DMS53 treated with DMSO at 0.1 percent for 48 hours (cell line): ENCODE measurements at regions not wholly inside any gene's neighbourhood (a gene's known extent, or its start where the extent isn't known, plus 50 kb on each side); places are given as distances from the start of the nearest gene placed in this dataset.
"Not testable (repeated sequence)": the region's sequence is repeated elsewhere in the genome, so short reads cannot be mapped to it uniquely, and the experiment has no call there.

Experiments
- DNase-seq: peaks from one replicate; lab custom pipeline; 2025; ENCODE audit not compliant: unreplicated experiment; lab: John Stamatoyannopoulos, UW

GRCh38 chr21:34217263-34217662 is 143.9 kb downstream of the MRPS6 start:
- DNase-seq = no peak

- DNase-seq = no peak
Measured at GRCh38 chr21:34219334-34220060, 144.3 kb upstream of the KCNE2 start.

- DNase-seq = no peak
Measured at GRCh38 chr21:34220556-34221195, 143.1 kb upstream of the KCNE2 start.

GRCh38 chr21:34221331-34222030 is 142.3 kb upstream of the KCNE2 start:
- DNase-seq = no peak

GRCh38 chr21:34222031-34222335 is 141.8 kb upstream of the KCNE2 start:
- no peak for DNase-seq

GRCh38 chr21:34223376-34223775 is 140.4 kb upstream of the KCNE2 start:
- DNase-seq = no peak

GRCh38 chr21:34227386-34227852 is 136.4 kb upstream of the KCNE2 start:
- DNase-seq = no peak

- no peak for DNase-seq
Measured at GRCh38 chr21:34228792-34229191, 135.0 kb upstream of the KCNE2 start.

- DNase-seq = no peak
Measured at GRCh38 chr21:34229353-34229752, 134.5 kb upstream of the KCNE2 start.

GRCh38 chr21:34233741-34234140 is 130.1 kb upstream of the KCNE2 start:
- not testable (repeated sequence) for DNase-seq

- DNase-seq = no peak
Measured at GRCh38 chr21:34235514-34235913, 128.3 kb upstream of the KCNE2 start.

GRCh38 chr21:34242973-34243372 is 120.8 kb upstream of the KCNE2 start:
- DNase-seq = no peak

GRCh38 chr21:34243562-34243961 is 120.2 kb upstream of the KCNE2 start:
- no peak for DNase-seq

GRCh38 chr21:34252751-34253150 is 111.1 kb upstream of the KCNE2 start:
- no peak for DNase-seq

GRCh38 chr21:34255073-34255472 is 108.7 kb upstream of the KCNE2 start:
- DNase-seq = no peak

- DNase-seq = no peak
Measured at GRCh38 chr21:34260277-34261008, 103.4 kb upstream of the KCNE2 start.

- DNase-seq = no peak
Measured at GRCh38 chr21:34261841-34262468, 101.9 kb upstream of the KCNE2 start.

- no peak for DNase-seq
Measured at GRCh38 chr21:34262469-34262845, 101.3 kb upstream of the KCNE2 start.

- no peak for DNase-seq
Measured at GRCh38 chr21:34263629-34264028, 100.2 kb upstream of the KCNE2 start.

GRCh38 chr21:34266351-34266750 is 97.5 kb upstream of the KCNE2 start:
- DNase-seq = no peak

- DNase-seq = no peak
Measured at GRCh38 chr21:34268493-34268892, 95.3 kb upstream of the KCNE2 start.
